PC-9 (cell line): ENCODE measurements at regions not wholly inside any gene's neighbourhood (a gene's known extent, or its start where the extent isn't known, plus 50 kb on each side); places are given as distances from the start of the nearest gene placed in this dataset.

ENCODE experiments used
- BruUV-seq: library from RNA; stranded (reverse); fragments of 400-500 nt; replicated peaks from 2 replicates; lab custom pipeline; 2021; lab: Mats Ljungman, UMichigan
- CTCF ChIA-PET: fragments of 300-600 bp; sonication (Branson Sonifier 250); formaldehyde crosslinking; loops from one replicate; lab custom pipeline; 2022; ENCODE audit warnings: antibody characterized with exemption; lab: Charles Lee
- POLR2A ChIA-PET: fragments of 300-600 bp; sonication (Branson Sonifier 250); formaldehyde crosslinking; loops from one replicate; lab custom pipeline; 2022; ENCODE audit warnings: antibody characterized with exemption; ENCODE audit not compliant: unreplicated experiment; lab: Charles Lee
- DNase-seq, 2 experiments: peaks; one replicate each; pipeline versions ENCODE4 v3.0.0 to v3.0.0-alpha.2; 2015 to 2022; ENCODE audit warnings: mixed read lengths in 1 of 2
- H2AFZ ChIP-seq: fragments of 200-600 bp; sonication (generic); 2 replicates; pipeline ENCODE4 v1.8.1; 2017; ENCODE audit warnings: antibody characterized with exemption
- H3F3A ChIP-seq: fragments of 200-600 bp; sonication (generic); 2 replicates; pipeline ENCODE4 v1.8.1; 2017; ENCODE audit warnings: antibody characterized with exemption, mild to moderate bottlenecking, low read depth; ENCODE audit not compliant: insufficient read depth
- H3K27ac ChIP-seq: fragments of 200-600 bp; sonication (generic); 2 replicates; pipeline ENCODE4 v1.6.1; 2016; ENCODE audit warnings: mixed run types
- H3K27me3 ChIP-seq: fragments of 200-600 bp; sonication (generic); 2 replicates; pipeline ENCODE4 v1.6.1; 2016; ENCODE audit warnings: low read depth, mixed run types; ENCODE audit not compliant: insufficient read depth
- H3K36me3 ChIP-seq: fragments of 200-600 bp; sonication (generic); 2 replicates; pipeline ENCODE4 v1.6.1; 2016; ENCODE audit warnings: low read depth, mixed run types
- H3K4me1 ChIP-seq: fragments of 200-600 bp; sonication (generic); replicated peaks from 2 replicates; pipeline ENCODE4 v1.6.1; 2016; ENCODE audit warnings: mixed run types; ENCODE audit not compliant: insufficient read depth
- H3K4me2 ChIP-seq: fragments of 200-600 bp; sonication (generic); 2 replicates; pipeline ENCODE4 v1.6.1; 2017; ENCODE audit warnings: mixed run types
- H3K4me3 ChIP-seq: fragments of 200-600 bp; sonication (generic); 2 replicates; pipeline ENCODE4 v1.6.1; 2016; ENCODE audit warnings: mixed run types
- H3K79me2 ChIP-seq: fragments of 200-600 bp; sonication (generic); 2 replicates; pipeline ENCODE4 v1.6.1; 2017; ENCODE audit warnings: low read depth, mixed run types
- H3K9me2 ChIP-seq: fragments of 200-600 bp; sonication (generic); 2 replicates; pipeline ENCODE4 v1.8.1; 2017; ENCODE audit warnings: mild to moderate bottlenecking; ENCODE audit not compliant: insufficient read depth
- H3K9me3 ChIP-seq: fragments of 200-600 bp; sonication (generic); 2 replicates; pipeline ENCODE4 v1.8.1; 2016; ENCODE audit warnings: low read depth; ENCODE audit not compliant: insufficient read depth
- H4K20me1 ChIP-seq: fragments of 200-600 bp; sonication (generic); 2 replicates; pipeline ENCODE4 v1.8.1; 2017; ENCODE audit not compliant: insufficient read depth
- EZH2 ChIP-seq: fragments of 200-600 bp; sonication (generic); IDR thresholded peaks from 2 replicates; pipeline ENCODE4 v1.8.0; 2017; ENCODE audit warnings: antibody characterized with exemption, low read depth
- intact Hi-C: fragments of 100-400 bp; cut with micrococcal nuclease; formaldehyde crosslinking; loops from one replicate; pipeline ENCODE4 v1.10.0; 2022; ENCODE audit not compliant: unreplicated experiment
- TF ChIP-seq, protein P1 (sequence below): fragments of 200-600 bp; sonication (generic); conservative IDR thresholded peaks from 2 replicates; pipeline ENCODE4 v1.6.1; 2017; ENCODE audit warnings: mixed run types, antibody characterized with exemption, mild to moderate bottlenecking, moderate library complexity

GRCh38 chr3:180288816-180289215 lies 252.1 kb upstream of the PEX5L start:
- Histone ChIP-seq H3K9me3 (0 out of 2 replicates have a peak, but pooled peaks cover 4% of the 10 kb centered on the region), H3F3A (no peaks in the 10 kb centered on the region), H3K4me1 (no peaks in the 10 kb centered on the region), H3K4me2 (no peak overlapping the region), H3K4me3 (no peak overlapping the region), H3K27ac (no peak overlapping the region), H4K20me1 (no peaks in the 10 kb centered on the region), H2AFZ (0 out of 2 replicates have a peak overlapping the region, but pooled peaks have one; percentile 8), H3K36me3 (no peaks in the 10 kb centered on the region), H3K79me2 (no peaks in the 10 kb centered on the region), H3K27me3 (no peaks in the 10 kb centered on the region), H3K9me2 (0 out of 2 replicates have a peak, but pooled peaks cover 4% of the 10 kb centered on the region)
- no TSS peak for BruUV-seq
- TF ChIP-seq, protein P1, sequence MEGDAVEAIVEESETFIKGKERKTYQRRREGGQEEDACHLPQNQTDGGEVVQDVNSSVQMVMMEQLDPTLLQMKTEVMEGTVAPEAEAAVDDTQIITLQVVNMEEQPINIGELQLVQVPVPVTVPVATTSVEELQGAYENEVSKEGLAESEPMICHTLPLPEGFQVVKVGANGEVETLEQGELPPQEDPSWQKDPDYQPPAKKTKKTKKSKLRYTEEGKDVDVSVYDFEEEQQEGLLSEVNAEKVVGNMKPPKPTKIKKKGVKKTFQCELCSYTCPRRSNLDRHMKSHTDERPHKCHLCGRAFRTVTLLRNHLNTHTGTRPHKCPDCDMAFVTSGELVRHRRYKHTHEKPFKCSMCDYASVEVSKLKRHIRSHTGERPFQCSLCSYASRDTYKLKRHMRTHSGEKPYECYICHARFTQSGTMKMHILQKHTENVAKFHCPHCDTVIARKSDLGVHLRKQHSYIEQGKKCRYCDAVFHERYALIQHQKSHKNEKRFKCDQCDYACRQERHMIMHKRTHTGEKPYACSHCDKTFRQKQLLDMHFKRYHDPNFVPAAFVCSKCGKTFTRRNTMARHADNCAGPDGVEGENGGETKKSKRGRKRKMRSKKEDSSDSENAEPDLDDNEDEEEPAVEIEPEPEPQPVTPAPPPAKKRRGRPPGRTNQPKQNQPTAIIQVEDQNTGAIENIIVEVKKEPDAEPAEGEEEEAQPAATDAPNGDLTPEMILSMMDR: no peak
- no peak for TF ChIP-seq EZH2
- CTCF ChIA-PET: no interaction called here
- intact Hi-C loops: no loop called here
- POLR2A ChIA-PET: no interaction called here
- DNase-seq: no peak

DNA sequence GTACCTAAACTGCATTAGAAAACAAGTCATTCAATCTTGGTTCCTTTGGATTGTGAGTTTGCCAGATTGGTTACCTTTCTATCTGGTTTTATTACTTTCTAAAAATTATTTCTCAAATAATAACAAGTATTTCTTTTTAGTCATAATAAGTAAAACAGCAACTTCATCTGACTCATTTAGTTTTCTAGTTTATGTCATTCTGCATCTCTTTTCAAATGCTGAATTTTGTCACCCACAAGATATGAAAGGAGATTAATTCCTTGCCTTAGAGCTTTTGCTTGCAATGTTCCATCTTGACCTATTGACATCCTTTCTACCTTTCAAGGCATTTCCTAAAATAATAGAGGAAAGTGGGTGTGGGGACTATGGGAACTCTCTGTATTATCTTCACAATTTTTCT lies 253.6 kb upstream of the PEX5L start:
- CTCF ChIA-PET: no interaction called here
- Histone ChIP-seq H3K36me3 (no peaks in the 10 kb centered on the region), H3F3A (no peaks in the 10 kb centered on the region), H3K27me3 (no peaks in the 10 kb centered on the region), H4K20me1 (no peaks in the 10 kb centered on the region), H3K9me2 (0 out of 2 replicates have a peak, but pooled peaks cover 4% of the 10 kb centered on the region), H3K4me2 (no peak overlapping the region), H2AFZ (no peak overlapping the region), H3K4me3 (no peak overlapping the region), H3K4me1 (peaks cover 8% of the 10 kb centered on the region; the same call in 1 of the 2 replicates), H3K27ac (no peak overlapping the region), H3K79me2 (no peaks in the 10 kb centered on the region), H3K9me3 (0 out of 2 replicates have a peak, but pooled peaks cover 4% of the 10 kb centered on the region)
- no TSS peak for BruUV-seq
- no peak for DNase-seq
- no peak for TF ChIP-seq EZH2
- TF ChIP-seq, protein P1: no peak
- POLR2A ChIA-PET: no interaction called here
- intact Hi-C loops: no loop called here

DNA sequence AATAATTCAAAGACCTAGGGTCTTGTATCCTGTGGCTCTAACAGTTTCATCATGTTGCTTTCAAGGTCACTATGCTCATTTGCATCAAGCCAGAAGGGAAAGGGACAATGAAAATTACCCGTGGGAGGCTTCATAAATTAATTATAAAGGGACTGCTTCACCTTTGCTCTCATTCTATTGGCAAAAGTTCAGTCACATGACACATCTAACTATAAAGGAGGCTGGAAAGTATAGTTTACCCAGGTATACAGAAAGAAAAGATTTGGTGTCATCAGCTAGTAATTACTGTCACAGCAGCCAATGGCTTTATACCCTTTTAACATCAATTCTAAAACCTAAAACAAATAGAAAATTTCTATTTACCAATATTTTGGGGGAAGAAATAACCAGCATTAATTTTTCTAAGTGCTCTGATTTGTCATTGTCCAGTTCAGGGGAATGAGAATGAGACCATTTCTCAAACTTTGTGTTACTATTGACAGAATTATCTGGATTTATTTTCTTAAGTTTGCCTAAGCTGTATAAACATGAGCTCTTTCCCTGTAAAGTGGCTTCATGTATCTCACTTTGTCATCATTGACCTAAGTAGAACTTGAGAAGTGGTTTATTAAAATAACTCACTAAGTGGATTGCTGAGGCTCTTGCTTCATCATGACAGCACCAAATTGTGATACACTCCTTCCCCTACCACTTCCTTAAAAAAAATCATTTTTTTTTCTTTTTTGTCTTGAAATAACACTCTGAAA lies 257.7 kb upstream of the PEX5L start:
- Histone ChIP-seq H3K79me2 (no peaks in the 10 kb centered on the region), H3K9me2 (no peaks in the 10 kb centered on the region), H3K4me1 (peaks cover 18% of the 10 kb centered on the region), H4K20me1 (no peaks in the 10 kb centered on the region), H3K36me3 (no peaks in the 10 kb centered on the region), H3K4me2 (no peak overlapping the region), H2AFZ (no peak overlapping the region), H3K27me3 (no peaks in the 10 kb centered on the region), H3K4me3 (no peak overlapping the region), H3K27ac (no peak overlapping the region), H3K9me3 (0 out of 2 replicates have a peak, but pooled peaks cover 4% of the 10 kb centered on the region), H3F3A (no peaks in the 10 kb centered on the region)
- BruUV-seq: no TSS peak
- CTCF ChIA-PET: no interaction called here
- TF ChIP-seq EZH2: no peak
- TF ChIP-seq, protein P1: no peak
- no peak for DNase-seq
- intact Hi-C loops: no loop called here
- POLR2A ChIA-PET: no interaction called here
